Neural cell (in vitro differentiated cells): ENCODE measurements at regions not wholly inside any gene's neighbourhood (a gene's known extent, or its start where the extent isn't known, plus 50 kb on each side); places are given as distances from the start of the nearest gene placed in this dataset.

Source experiments
- CTCF ChIP-seq: fragments of 450-650 bp; IDR thresholded peaks from 2 replicates; pipeline ENCODE4 v1.5.1; 2014; ENCODE audit warnings: antibody characterized with exemption, mild to moderate bottlenecking, moderate library complexity; ENCODE audit not compliant: poor library complexity, severe bottlenecking
- EZH2 ChIP-seq: fragments of 200-600, 300-800 bp; shearing (Covaris generic), sonication (generic); IDR thresholded peaks from 2 replicates; pipeline ENCODE4 v1.6.1; 2014; ENCODE audit warnings: antibody characterized with exemption, low read length, borderline replicate concordance, mild to moderate bottlenecking; ENCODE audit not compliant: insufficient read depth, poor library complexity, severe bottlenecking
- MXI1 ChIP-seq: fragments of 450-650 bp; conservative IDR thresholded peaks from 2 replicates; pipeline ENCODE4 v1.6.1; 2014; ENCODE audit warnings: antibody characterized with exemption, mild to moderate bottlenecking; ENCODE audit not compliant: poor library complexity, severe bottlenecking
- POLR2AphosphoS5 ChIP-seq: IDR thresholded peaks from 2 replicates; pipeline ENCODE4 v1.6.1; 2012
- REST ChIP-seq: IDR thresholded peaks from 2 replicates; pipeline ENCODE4 v1.6.1; 2012; ENCODE audit warnings: borderline replicate concordance

- TF ChIP-seq MXI1 (no peak), CTCF (no peak), POLR2AphosphoS5 (no peak), EZH2 (no peak), REST (no peak)
These were observed 529.6 kb downstream of the PSAT1 start for GRCh38 chr9:78826527-78826926.
